Keratinocyte (primary cell): ENCODE measurements at regions not wholly inside any gene's neighbourhood (a gene's known extent, or its start where the extent isn't known, plus 50 kb on each side); places are given as distances from the start of the nearest gene placed in this dataset.

Experiments used
- DNase-seq: peaks from one replicate; pipeline ENCODE4 v3.0.0-alpha.2; 2011; ENCODE audit warnings: low read depth, missing footprints, low spot score
- FAIRE-seq: peaks from 2 replicates; lab custom pipeline; 2011; peaks lifted over from hg19 to GRCh38; lab: Jason Lieb, UNC
- H2AFZ ChIP-seq: 2 replicates; pipeline ENCODE4 v1.6.0; 2012; ENCODE audit warnings: low read length, control low read depth, inconsistent platforms; ENCODE audit not compliant: control insufficient read depth
- H3K27ac ChIP-seq: 2 replicates; pipeline ENCODE4 v1.5.1; 2011; ENCODE audit warnings: low read length; ENCODE audit not compliant: control insufficient read depth, insufficient read depth
- H3K27me3 ChIP-seq: 3 replicates; pipeline ENCODE4 v1.6.0; 2011; ENCODE audit warnings: low read length; ENCODE audit not compliant: control insufficient read depth, insufficient read depth; ENCODE audit errors: extremely low read depth
- H3K36me3 ChIP-seq, 2 experiments: 2 replicates in 1 of 2; 3 replicates in 1 of 2; pipeline ENCODE4 v1.5.1; 2011; ENCODE audit warnings: low read length in 2 of 2, mild to moderate bottlenecking in 1 of 2; ENCODE audit not compliant: control insufficient read depth in 2 of 2, insufficient read depth in 2 of 2; ENCODE audit errors: extremely low read depth in 1 of 2
- H3K4me1 ChIP-seq: 3 replicates; pipeline ENCODE4 v1.5.1; 2011; ENCODE audit warnings: low read length; ENCODE audit not compliant: control insufficient read depth, insufficient read depth; ENCODE audit errors: extremely low read depth
- H3K4me2 ChIP-seq: 3 replicates; pipeline ENCODE4 v1.6.0; 2011; ENCODE audit warnings: low read depth, low read length; ENCODE audit not compliant: control insufficient read depth, insufficient read depth; ENCODE audit errors: extremely low read depth
- H3K4me3 ChIP-seq, 3 experiments: fragments of 200-600 bp in 1 of 3; sonication (generic) in 1 of 3; 2 replicates in 2 of 3; 3 replicates in 1 of 3; pipeline ENCODE4 v1.5.1; 2011 to 2016; ENCODE audit warnings: low read length in 3 of 3, mild to moderate bottlenecking in 3 of 3, control low read depth in 2 of 3, inconsistent platforms in 1 of 3, low read depth in 1 of 3, mixed read lengths in 1 of 3, mixed run types in 1 of 3, moderate library complexity in 1 of 3; ENCODE audit not compliant: control insufficient read depth in 2 of 3, insufficient read depth in 2 of 3; ENCODE audit errors: extremely low read depth in 1 of 3
- H3K79me2 ChIP-seq: 2 replicates; pipeline ENCODE4 v1.6.0; 2012; ENCODE audit warnings: low read length; ENCODE audit not compliant: control insufficient read depth, insufficient read depth
- H3K9ac ChIP-seq: 3 replicates; pipeline ENCODE4 v1.6.0; 2011; ENCODE audit warnings: low read length; ENCODE audit not compliant: control insufficient read depth, insufficient read depth; ENCODE audit errors: extremely low read depth
- H3K9me1 ChIP-seq: 3 replicates; pipeline ENCODE4 v1.6.0; 2011; ENCODE audit warnings: low read length; ENCODE audit not compliant: control insufficient read depth, insufficient read depth; ENCODE audit errors: extremely low read depth
- H3K9me3 ChIP-seq: 2 replicates; pipeline ENCODE4 v1.5.1; 2012; ENCODE audit warnings: low read depth, low read length; ENCODE audit not compliant: control insufficient read depth
- H4K20me1 ChIP-seq: 3 replicates; pipeline ENCODE4 v1.6.0; 2011; ENCODE audit warnings: low read length; ENCODE audit not compliant: control insufficient read depth, insufficient read depth; ENCODE audit errors: extremely low read depth
- EZH2 ChIP-seq: IDR thresholded peaks from one replicate; pipeline ENCODE4 v1.6.1; 2012; ENCODE audit warnings: inconsistent platforms, mild to moderate bottlenecking, low read length, moderate library complexity
- dilution Hi-C: fragments of 300-500 bp; cut with MboI; formaldehyde crosslinking; loops from one replicate; pipeline ENCODE4 v1.7.0; 2020; ENCODE audit warnings: low sequenced_read_pairs; ENCODE audit not compliant: extremely low pct_ligation_motif_present
- TF ChIP-seq, protein P1 (sequence below), 3 experiments: IDR thresholded peaks in 1 of 3; conservative IDR thresholded peaks in 1 of 3; optimal IDR thresholded peaks in 1 of 3; 2 replicates in 2 of 3; 3 replicates in 1 of 3; pipeline versions ENCODE3 to v1.5.1; 2011; ENCODE audit warnings: low read length in 3 of 3, mild to moderate bottlenecking in 3 of 3, moderate library complexity in 2 of 3, control low read depth in 1 of 3, inconsistent platforms in 1 of 3; ENCODE audit not compliant: insufficient read depth in 2 of 3; ENCODE audit errors: extremely low read depth in 1 of 3

DNA sequence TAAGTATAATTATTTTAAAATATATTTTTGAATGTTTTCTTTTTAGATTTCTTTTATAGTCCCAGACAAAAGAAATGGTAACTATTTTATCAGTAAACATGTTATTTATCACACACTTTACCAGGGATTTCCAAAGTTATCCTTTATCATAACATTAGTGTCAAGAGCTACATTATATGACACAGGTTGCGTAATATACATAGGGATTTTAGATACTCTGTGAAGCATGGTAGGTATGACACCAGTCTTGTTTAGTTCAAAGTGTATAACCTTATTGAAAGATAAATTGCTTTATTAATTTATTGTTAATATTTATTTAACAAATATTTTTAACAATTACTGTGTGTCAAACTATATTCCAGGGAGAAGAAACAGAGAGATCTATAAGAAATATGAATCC is 163.3 kb upstream of the PABPC4L start:
- TF ChIP-seq, protein P1, sequence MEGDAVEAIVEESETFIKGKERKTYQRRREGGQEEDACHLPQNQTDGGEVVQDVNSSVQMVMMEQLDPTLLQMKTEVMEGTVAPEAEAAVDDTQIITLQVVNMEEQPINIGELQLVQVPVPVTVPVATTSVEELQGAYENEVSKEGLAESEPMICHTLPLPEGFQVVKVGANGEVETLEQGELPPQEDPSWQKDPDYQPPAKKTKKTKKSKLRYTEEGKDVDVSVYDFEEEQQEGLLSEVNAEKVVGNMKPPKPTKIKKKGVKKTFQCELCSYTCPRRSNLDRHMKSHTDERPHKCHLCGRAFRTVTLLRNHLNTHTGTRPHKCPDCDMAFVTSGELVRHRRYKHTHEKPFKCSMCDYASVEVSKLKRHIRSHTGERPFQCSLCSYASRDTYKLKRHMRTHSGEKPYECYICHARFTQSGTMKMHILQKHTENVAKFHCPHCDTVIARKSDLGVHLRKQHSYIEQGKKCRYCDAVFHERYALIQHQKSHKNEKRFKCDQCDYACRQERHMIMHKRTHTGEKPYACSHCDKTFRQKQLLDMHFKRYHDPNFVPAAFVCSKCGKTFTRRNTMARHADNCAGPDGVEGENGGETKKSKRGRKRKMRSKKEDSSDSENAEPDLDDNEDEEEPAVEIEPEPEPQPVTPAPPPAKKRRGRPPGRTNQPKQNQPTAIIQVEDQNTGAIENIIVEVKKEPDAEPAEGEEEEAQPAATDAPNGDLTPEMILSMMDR (optimal IDR thresholded peaks at IDR 0.05 in 1 of 3, IDR thresholded peaks at IDR 0.05 in 1 of 3, conservative IDR thresholded peaks at IDR 0.05 in 1 of 3; ENCODE audit: extremely low read depth in 1 of 3, insufficient read depth in 2 of 3, low read length in 3 of 3): no peak
- TF ChIP-seq EZH2: no peak
- H3K9ac ChIP-seq: no peak overlapping the region
- dilution Hi-C loops: no loop called here
- no peaks in the 10 kb centered on the region for H3K9me1 ChIP-seq
- H3K27me3 ChIP-seq: no peaks in the 10 kb centered on the region
- H3K36me3 ChIP-seq: no peaks in the 10 kb centered on the region
- no peaks in the 10 kb centered on the region for H3K9me3 ChIP-seq
- FAIRE-seq (no peak), DNase-seq (no peak)
- H2AFZ ChIP-seq: no peak overlapping the region
- no peak overlapping the region for H3K4me3 ChIP-seq
- no peaks in the 10 kb centered on the region for H4K20me1 ChIP-seq
- no peaks in the 10 kb centered on the region for H3K79me2 ChIP-seq
- H3K4me1 ChIP-seq: no peaks in the 10 kb centered on the region
- no peak overlapping the region for H3K27ac ChIP-seq
- no peak overlapping the region for H3K4me2 ChIP-seq

DNA sequence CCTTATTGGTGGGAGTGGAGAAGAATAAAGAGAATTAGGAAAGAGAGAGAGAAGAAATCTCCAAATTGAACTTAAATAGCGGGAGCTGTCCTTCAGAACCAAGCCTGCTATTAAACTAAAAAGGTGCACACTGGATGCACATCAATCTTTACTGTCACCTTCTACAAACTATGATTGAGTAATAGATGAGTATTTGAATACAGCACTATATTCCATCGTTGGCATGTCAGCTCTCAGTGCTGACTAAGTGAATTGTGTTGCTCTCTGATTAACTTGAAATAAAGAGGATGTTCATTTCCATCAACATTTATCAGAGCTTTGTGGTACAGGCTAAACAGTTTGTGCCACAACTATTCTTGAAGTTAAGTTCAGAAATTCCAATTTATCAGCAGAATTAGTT is 143.7 kb upstream of the PABPC4L start:
- dilution Hi-C loops: no loop called here
- no peak for FAIRE-seq

More for the DNA sequence above, 143.7 kb upstream of the PABPC4L start:
- H2AFZ ChIP-seq: no peak overlapping the region
- no peak overlapping the region for H3K27ac ChIP-seq
- H3K9ac ChIP-seq: no peak overlapping the region
- no peaks in the 10 kb centered on the region for H4K20me1 ChIP-seq
- no peaks in the 10 kb centered on the region for H3K27me3 ChIP-seq
- TF ChIP-seq, protein P1 (optimal IDR thresholded peaks at IDR 0.05 in 1 of 3, IDR thresholded peaks at IDR 0.05 in 1 of 3, conservative IDR thresholded peaks at IDR 0.05 in 1 of 3; ENCODE audit: extremely low read depth in 1 of 3, insufficient read depth in 2 of 3, low read length in 3 of 3): no peak
- no peak for TF ChIP-seq EZH2
- H3K4me3 ChIP-seq: no peak overlapping the region
- no peak for DNase-seq
- no peak overlapping the region for H3K4me2 ChIP-seq
- H3K9me3 ChIP-seq: no peaks in the 10 kb centered on the region
- no peaks in the 10 kb centered on the region for H3K79me2 ChIP-seq
- no peaks in the 10 kb centered on the region for H3K4me1 ChIP-seq
- no peaks in the 10 kb centered on the region for H3K36me3 ChIP-seq
- no peaks in the 10 kb centered on the region for H3K9me1 ChIP-seq
